Small intestine (tissue), 7 donors: ENCODE measurements at regions not wholly inside any gene's neighbourhood (a gene's known extent, or its start where the extent isn't known, plus 50 kb on each side); places are given as distances from the start of the nearest gene placed in this dataset.
"Not testable (repeated sequence)": the region's sequence is repeated elsewhere in the genome, so short reads cannot be mapped to it uniquely, and the experiment has no call there.

Experiments
- DNase-seq, 2 donors: peaks; one replicate each; pipeline versions ENCODE4 v3.0.0 to v3.0.0-alpha.2; 2013
- FAIRE-seq: peaks from 2 replicates; lab custom pipeline; 2012; peaks lifted over from hg19 to GRCh38; lab: Jason Lieb, UNC
- H3K27ac ChIP-seq, 3 donors: one replicate each; pipeline ENCODE4 v1.5.1; 2013; ENCODE audit warnings: low read length in 2 of 3, mild to moderate bottlenecking in 2 of 3, control low read depth in 1 of 3, inconsistent platforms in 1 of 3, low read depth in 1 of 3, moderate library complexity in 1 of 3
- H3K27me3 ChIP-seq, 3 donors: one replicate each; pipeline ENCODE4 v1.6.1; 2013; ENCODE audit warnings: low read length in 3 of 3, inconsistent platforms in 1 of 3; ENCODE audit not compliant: control insufficient read depth in 3 of 3, insufficient read depth in 3 of 3
- H3K36me3 ChIP-seq, 3 donors: one replicate each; pipeline ENCODE4 v1.6.1; 2013; ENCODE audit warnings: low read length in 3 of 3, inconsistent platforms in 1 of 3, low read depth in 1 of 3, mild to moderate bottlenecking in 1 of 3, moderate library complexity in 1 of 3; ENCODE audit not compliant: control insufficient read depth in 3 of 3, insufficient read depth in 2 of 3
- H3K4me1 ChIP-seq, 3 donors: one replicate each; pipeline ENCODE4 v1.6.1; 2013; ENCODE audit warnings: low read length in 2 of 3, inconsistent platforms in 1 of 3, low read depth in 1 of 3, mild to moderate bottlenecking in 1 of 3, moderate library complexity in 1 of 3; ENCODE audit not compliant: control insufficient read depth in 3 of 3, insufficient read depth in 2 of 3
- H3K4me3 ChIP-seq, 3 donors: one replicate each; pipeline ENCODE4 v1.5.1; 2013; ENCODE audit warnings: low read length in 3 of 3, control low read depth in 1 of 3, inconsistent platforms in 1 of 3, low read depth in 1 of 3, mild to moderate bottlenecking in 1 of 3, moderate library complexity in 1 of 3
- H3K9me3 ChIP-seq, 2 donors: one replicate each; pipeline ENCODE4 v1.6.1; 2013; ENCODE audit warnings: low read depth in 1 of 2, low read length in 1 of 2; ENCODE audit not compliant: control insufficient read depth in 2 of 2, insufficient read depth in 1 of 2
- WGBS, 3 donors: extraction: QIAGEN DNeasy Blood & Tissue Kit; methylation state at CpG; one replicate each; pipeline ENCODE4 v1.1.7; 2013; 5-methylcytosine and 5-hydroxymethylcytosine counted together
- donor health status: healthy with polysubstance abuse.
- donor health status: control.
- donor health status: control.
- donor health status: Bipolar disorder and iron deficiency.
- donor health status: healthy.

DNA sequence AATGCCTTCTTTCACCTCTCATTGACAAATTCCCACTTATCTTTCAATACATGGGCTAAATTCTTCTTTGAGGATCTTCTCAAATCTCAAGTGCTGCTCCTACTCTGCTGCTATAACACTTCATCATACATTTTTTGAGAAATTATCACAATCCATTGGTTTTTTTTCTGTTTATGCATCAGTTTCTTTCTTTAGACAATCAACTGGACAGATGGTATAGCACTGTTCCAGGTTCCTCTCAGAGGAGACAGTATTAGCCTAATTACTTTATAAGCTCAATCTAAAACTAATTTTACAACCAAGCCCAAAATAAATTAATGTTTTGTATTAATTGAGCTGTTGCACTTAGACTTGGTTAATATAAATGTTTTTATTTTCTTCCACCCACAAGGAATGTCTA is 392.5 kb downstream of the CHL1 start:
- not testable (repeated sequence) for H3K4me1 ChIP-seq, H3K27ac ChIP-seq, H3K4me3 ChIP-seq, H3K27me3 ChIP-seq, H3K9me3 ChIP-seq, DNase-seq, FAIRE-seq, H3K36me3 ChIP-seq

DNA sequence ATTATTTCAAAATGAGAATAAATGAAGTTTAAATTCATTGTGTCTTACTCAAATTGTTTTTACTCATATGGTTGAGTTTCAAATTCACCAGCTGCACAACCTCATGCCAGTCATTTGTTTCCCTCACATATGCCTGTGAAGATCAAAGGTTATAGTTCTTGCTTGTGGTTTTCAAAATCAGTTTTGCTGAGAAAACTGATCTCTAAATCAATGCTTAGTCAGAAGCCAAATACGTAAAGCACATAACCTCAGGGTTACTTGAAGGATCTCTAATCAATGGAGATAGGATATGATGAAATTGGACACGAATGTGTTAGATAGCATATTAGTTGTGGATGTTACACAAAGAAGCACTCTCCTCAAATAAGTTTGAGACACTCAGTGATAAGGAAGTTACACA is 400.7 kb downstream of the CHL1 start:
- H3K36me3 ChIP-seq, H3K9me3 ChIP-seq, DNase-seq, H3K4me3 ChIP-seq, H3K27ac ChIP-seq, FAIRE-seq, H3K27me3 ChIP-seq, H3K4me1 ChIP-seq: not testable (repeated sequence)
- 17 to 50% (median 19%) methylated on average over 2 of the region's 2 CpGs for WGBS, 3 donors

DNA sequence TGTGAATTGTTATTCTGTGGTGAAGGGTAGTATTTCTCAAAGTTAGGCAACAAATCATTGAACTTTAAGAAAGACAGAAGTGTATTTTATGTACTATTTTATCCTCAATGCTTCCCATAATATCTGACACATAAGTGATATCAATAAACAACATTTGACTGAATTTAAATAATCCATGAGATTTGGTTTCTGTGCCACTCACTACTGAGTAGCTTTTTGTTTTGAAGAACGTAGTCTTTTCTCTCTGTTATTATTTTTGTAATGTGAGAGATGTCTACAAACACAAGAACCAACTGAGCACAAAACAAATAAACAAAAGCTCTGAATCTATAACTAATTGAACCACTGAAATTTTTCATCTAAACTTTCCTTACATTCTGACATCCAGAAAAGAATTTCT is 401.2 kb downstream of the CHL1 start:
- not testable (repeated sequence) for H3K9me3 ChIP-seq, H3K4me1 ChIP-seq, H3K27ac ChIP-seq, H3K27me3 ChIP-seq, H3K4me3 ChIP-seq, FAIRE-seq, DNase-seq, H3K36me3 ChIP-seq
- 39 to 46% (median 40%) methylated on average over 1 of the region's 1 CpG for WGBS, 3 donors

DNA sequence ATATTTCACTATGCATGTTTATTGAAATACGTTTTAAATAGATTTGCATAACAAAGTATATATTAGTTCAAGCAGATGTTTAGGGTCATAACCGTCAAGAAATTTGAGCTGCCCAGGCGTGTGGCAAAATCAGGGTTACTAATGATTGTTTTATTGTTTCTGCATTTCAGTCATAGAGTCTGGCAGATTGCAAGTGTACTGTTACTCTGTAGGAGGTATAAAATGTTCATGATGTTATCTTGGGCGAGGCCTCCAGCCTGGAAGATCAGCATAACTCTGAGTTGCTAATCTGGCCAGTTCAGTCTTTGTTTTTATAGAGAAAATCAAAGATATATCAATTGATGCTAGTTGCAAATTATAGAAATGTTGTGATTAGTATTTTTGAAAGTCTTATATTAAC is 410.9 kb downstream of the CHL1 start:
- not testable (repeated sequence) for H3K27ac ChIP-seq, H3K9me3 ChIP-seq, FAIRE-seq, H3K4me3 ChIP-seq, H3K36me3 ChIP-seq, H3K4me1 ChIP-seq, H3K27me3 ChIP-seq, DNase-seq
- 44 to 58% (median 57%) methylated on average over 4 of the region's 4 CpGs for WGBS, 3 donors

DNA sequence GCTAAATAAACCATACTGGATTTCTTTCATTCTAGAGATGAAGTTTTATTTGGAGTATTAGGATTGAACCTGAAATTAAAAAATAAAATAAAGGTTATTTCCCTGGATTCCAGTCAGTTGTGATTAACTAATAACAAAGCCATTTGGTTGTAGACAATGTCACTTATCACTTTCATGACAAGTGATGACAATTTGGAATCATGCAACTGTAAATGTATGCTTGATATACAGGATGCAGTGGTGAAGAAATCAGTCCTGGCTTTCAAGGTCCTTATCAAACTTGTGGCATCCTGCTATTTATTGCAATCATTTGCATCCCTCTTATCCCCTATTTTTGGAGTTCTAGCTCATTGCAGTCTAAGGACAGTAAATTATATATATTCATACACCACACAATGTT is 425.2 kb downstream of the CHL1 start:
- Histone ChIP-seq H3K27me3 (no peaks in the 10 kb centered on the region), H3K4me1 (no peaks in the 10 kb centered on the region), H3K9me3 (no peaks in the 10 kb centered on the region), H3K36me3 (no peaks in the 10 kb centered on the region), H3K27ac (no peak overlapping the region), H3K4me3 (no peak overlapping the region)
- no peak for FAIRE-seq
- DNase-seq: no peak

DNA sequence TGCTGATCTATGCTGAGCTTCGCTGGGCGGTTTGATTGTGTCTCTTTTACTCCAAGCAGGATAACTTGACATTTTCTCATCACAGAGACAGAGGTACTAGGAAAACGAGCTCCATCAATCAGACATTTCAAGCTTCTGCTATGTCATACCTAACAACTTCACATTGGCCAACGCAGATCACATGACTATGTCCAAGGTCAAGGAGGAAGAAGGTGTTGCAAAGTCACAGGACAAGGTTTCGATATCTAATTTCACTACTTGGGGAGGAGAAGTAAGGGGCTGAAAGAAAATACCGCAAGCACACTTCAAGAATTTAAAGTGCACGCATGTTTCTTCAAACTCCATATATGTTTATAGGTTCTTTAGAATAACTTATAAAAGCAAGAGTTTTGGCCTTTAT is 425.8 kb downstream of the CHL1 start:
- Histone ChIP-seq H3K4me1 (no peaks in the 10 kb centered on the region), H3K27me3 (no peaks in the 10 kb centered on the region), H3K27ac (no peak overlapping the region), H3K9me3 (no peaks in the 10 kb centered on the region), H3K4me3 (no peak overlapping the region), H3K36me3 (no peaks in the 10 kb centered on the region)
- no peak for FAIRE-seq
- no peak for DNase-seq
- 85 to 88% (median 86%) methylated on average over 7 of the region's 7 CpGs for WGBS, 3 donors

DNA sequence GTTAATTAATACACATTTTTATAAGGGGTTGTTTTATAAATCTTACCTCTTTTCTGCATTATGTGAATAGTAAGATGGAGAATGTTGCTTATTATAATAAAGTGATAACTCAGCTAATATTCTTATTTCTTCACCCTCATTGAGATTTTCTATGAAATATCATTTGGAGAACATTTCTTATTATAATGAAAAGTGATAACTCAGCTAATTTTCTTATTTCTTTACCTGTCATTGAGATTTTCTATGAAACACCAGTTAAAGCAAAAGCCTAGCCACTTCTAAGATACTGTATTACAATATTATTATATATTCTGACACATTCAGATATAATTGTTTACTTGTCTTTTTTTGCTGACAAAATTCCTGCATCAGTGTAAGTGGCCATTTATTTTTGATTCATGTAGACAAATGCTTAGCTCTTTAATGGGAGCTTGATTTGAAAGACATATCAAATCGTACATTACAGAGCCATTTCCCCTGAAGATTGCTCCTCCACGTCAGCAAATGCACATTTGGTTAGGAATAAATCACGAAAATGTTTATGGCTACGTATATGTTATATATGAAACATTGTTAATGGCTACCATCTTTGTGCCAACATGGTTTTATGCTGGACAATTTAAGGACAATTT is 427.5 kb downstream of the CHL1 start:
- H3K4me3 ChIP-seq: no peak overlapping the region
- no peaks in the 10 kb centered on the region for H3K4me1 ChIP-seq
- H3K27ac ChIP-seq: no peak overlapping the region
- FAIRE-seq (no peak), DNase-seq (no peak)
- 76 to 84% (median 76%) methylated on average over 4 of the region's 4 CpGs for WGBS, 3 donors
- no peaks in the 10 kb centered on the region for H3K36me3 ChIP-seq
- no peaks in the 10 kb centered on the region for H3K9me3 ChIP-seq
- H3K27me3 ChIP-seq: no peaks in the 10 kb centered on the region

DNA sequence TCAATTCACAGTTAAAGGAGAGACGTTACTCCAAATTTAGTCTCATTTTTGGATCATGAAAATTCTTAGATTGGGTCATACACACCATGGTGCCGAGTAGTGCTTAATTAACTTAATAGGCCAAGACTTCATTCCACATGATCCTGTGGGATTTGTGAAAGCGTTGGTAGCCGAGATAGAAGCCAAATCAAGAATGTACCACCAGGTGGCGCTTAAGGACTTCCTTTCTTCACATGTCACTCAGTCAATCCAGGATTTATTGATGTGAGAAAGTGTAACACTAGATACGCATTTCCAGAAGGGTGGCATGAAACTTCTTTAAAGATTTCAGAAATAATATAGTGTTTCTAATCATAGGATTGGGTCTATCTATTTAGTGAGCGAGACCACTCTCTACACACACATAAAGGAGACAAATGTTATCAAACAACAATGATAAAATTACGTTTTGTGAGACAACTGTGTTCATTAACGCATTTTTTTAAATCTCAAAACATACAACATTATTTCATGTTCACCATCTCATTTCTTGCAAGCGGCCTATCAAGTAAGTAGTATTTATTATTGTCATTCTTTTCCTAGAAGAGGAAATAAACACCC is 436.1 kb downstream of the CHL1 start:
- Histone ChIP-seq H3K9me3 (no peaks in the 10 kb centered on the region), H3K4me3 (no peak overlapping the region), H3K27ac (no peak overlapping the region), H3K27me3 (no peaks in the 10 kb centered on the region), H3K4me1 (no peaks in the 10 kb centered on the region), H3K36me3 (no peaks in the 10 kb centered on the region)
- FAIRE-seq (no peak), DNase-seq (peak; percentile 40 to 66)
- 18 to 24% (median 24%) methylated on average over 10 of the region's 10 CpGs for WGBS, 3 donors

DNA sequence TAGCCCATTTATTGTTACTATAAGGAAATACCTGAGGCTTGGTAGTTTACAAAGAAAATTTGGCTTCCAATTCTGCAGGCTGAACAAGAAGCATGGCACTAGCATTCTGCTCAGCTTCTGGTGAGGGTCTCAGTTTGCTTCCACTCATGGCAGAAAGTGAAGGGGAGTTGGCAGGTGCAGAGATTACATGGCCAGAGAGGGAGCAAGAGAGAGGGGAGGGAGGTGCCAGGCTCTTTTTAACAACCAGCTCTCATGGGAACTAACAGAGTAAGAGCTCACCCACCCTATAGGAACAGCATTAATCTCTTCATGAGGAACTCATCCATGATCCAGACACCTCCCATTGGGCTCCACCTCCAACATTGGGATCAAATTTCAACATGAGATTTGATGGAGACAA is 437.9 kb downstream of the CHL1 start:
- no peaks in the 10 kb centered on the region for H3K36me3 ChIP-seq
- H3K4me1 ChIP-seq: no peaks in the 10 kb centered on the region
- no peaks in the 10 kb centered on the region for H3K9me3 ChIP-seq
- no peak for FAIRE-seq
- no peaks in the 10 kb centered on the region for H3K27me3 ChIP-seq
- no peak overlapping the region for H3K27ac ChIP-seq
- no peak for DNase-seq
- no peak overlapping the region for H3K4me3 ChIP-seq
